Mesenchymal stem cell (in vitro differentiated cells and primary cell): ENCODE measurements at regions not wholly inside any gene's neighbourhood (a gene's known extent, or its start where the extent isn't known, plus 50 kb on each side); places are given as distances from the start of the nearest gene placed in this dataset.

Source experiments
- DNase-seq: peaks from one replicate; pipeline ENCODE4 v3.0.0-alpha.2; 2013
- H2AFZ ChIP-seq: one replicate; pipeline ENCODE4 v1.6.1; 2013; ENCODE audit warnings: low read depth, mild to moderate bottlenecking, control low read depth, inconsistent platforms, low read length, moderate library complexity
- H2AK5ac ChIP-seq: 2 replicates; pipeline ENCODE4 v1.6.1; 2013; ENCODE audit warnings: low read length, moderate library complexity, mild to moderate bottlenecking, inconsistent platforms; ENCODE audit not compliant: severe bottlenecking
- H2BK120ac ChIP-seq: one replicate; pipeline ENCODE4 v1.6.1; 2013; ENCODE audit warnings: low read depth, mild to moderate bottlenecking, inconsistent platforms, low read length, moderate library complexity
- H2BK12ac ChIP-seq, 2 experiments: one replicate each; pipeline ENCODE4 v1.6.1; 2013; ENCODE audit warnings: inconsistent platforms in 2 of 2, low read length in 2 of 2, mild to moderate bottlenecking in 2 of 2, moderate library complexity in 2 of 2, control low read depth in 1 of 2
- H2BK15ac ChIP-seq: one replicate; pipeline ENCODE4 v1.6.1; 2013; ENCODE audit warnings: mild to moderate bottlenecking, low read depth, inconsistent platforms; ENCODE audit not compliant: poor library complexity, severe bottlenecking
- H2BK5ac ChIP-seq: 2 replicates; pipeline ENCODE4 v1.6.1; 2013; ENCODE audit warnings: low read depth, mild to moderate bottlenecking, low read length, control low read depth, inconsistent platforms; ENCODE audit not compliant: poor library complexity, severe bottlenecking
- H3K14ac ChIP-seq, 2 experiments: one replicate each; pipeline ENCODE4 v1.6.1; 2013; ENCODE audit warnings: inconsistent platforms in 2 of 2, low read length in 2 of 2, control low read depth in 1 of 2, mild to moderate bottlenecking in 1 of 2, moderate library complexity in 1 of 2
- H3K18ac ChIP-seq, 2 experiments: one replicate each; pipeline ENCODE4 v1.6.1; 2013; ENCODE audit warnings: inconsistent platforms in 2 of 2, low read length in 2 of 2, control low read depth in 1 of 2, low read depth in 1 of 2, mild to moderate bottlenecking in 1 of 2
- H3K23ac ChIP-seq, 2 experiments: one replicate each; pipeline ENCODE4 v1.6.1; 2013; ENCODE audit warnings: inconsistent platforms in 2 of 2, low read length in 2 of 2, mild to moderate bottlenecking in 2 of 2, moderate library complexity in 2 of 2, control low read depth in 1 of 2
- H3K27ac ChIP-seq: 2 replicates; pipeline ENCODE4 v1.5.1; 2013; ENCODE audit warnings: mild to moderate bottlenecking, moderate library complexity, low read length, control low read depth, inconsistent platforms; ENCODE audit not compliant: poor library complexity, severe bottlenecking
- H3K27me3 ChIP-seq, 2 experiments: 2 replicates each; pipeline versions ENCODE4 v1.6.1 to v1.7.0; 2013; ENCODE audit warnings: low read length in 2 of 2, mild to moderate bottlenecking in 2 of 2, moderate library complexity in 2 of 2, control low read depth in 1 of 2, inconsistent platforms in 1 of 2; ENCODE audit not compliant: control insufficient read depth in 1 of 2, insufficient read depth in 1 of 2
- H3K36me3 ChIP-seq, 2 experiments: 2 replicates each; pipeline versions ENCODE4 v1.6.1 to v1.7.0; 2013; ENCODE audit warnings: low read length in 2 of 2, control low read depth in 1 of 2, inconsistent platforms in 1 of 2, low read depth in 1 of 2, mild to moderate bottlenecking in 1 of 2; ENCODE audit not compliant: insufficient read depth in 2 of 2, control insufficient read depth in 1 of 2
- H3K4ac ChIP-seq, 2 experiments: one replicate each; pipeline ENCODE4 v1.6.1; 2013; ENCODE audit warnings: inconsistent platforms in 2 of 2, low read length in 2 of 2, mild to moderate bottlenecking in 2 of 2, moderate library complexity in 2 of 2, control low read depth in 1 of 2, low read depth in 1 of 2
- H3K4me1 ChIP-seq: 2 replicates; pipeline ENCODE4 v1.6.1; 2013; ENCODE audit warnings: low read depth, low read length, control low read depth; ENCODE audit not compliant: control insufficient read depth, insufficient read depth
- H3K4me2 ChIP-seq: 2 replicates; pipeline ENCODE4 v1.6.1; 2013; ENCODE audit warnings: low read length, mild to moderate bottlenecking, inconsistent platforms; ENCODE audit not compliant: poor library complexity, severe bottlenecking
- H3K4me3 ChIP-seq, 2 experiments: 2 replicates each; pipeline versions ENCODE4 v1.5.1 to v1.7.0; 2013; ENCODE audit warnings: low read length in 2 of 2, mild to moderate bottlenecking in 2 of 2, control low read depth in 1 of 2, low read depth in 1 of 2; ENCODE audit not compliant: insufficient read depth in 1 of 2
- H3K79me1 ChIP-seq: replicated peaks from 2 replicates; pipeline ENCODE4 v1.6.1; 2013; ENCODE audit warnings: mild to moderate bottlenecking, control low read depth, low read length, inconsistent platforms; ENCODE audit not compliant: poor library complexity, severe bottlenecking
- H3K9ac ChIP-seq: 2 replicates; pipeline ENCODE4 v1.7.0; 2013; ENCODE audit warnings: mild to moderate bottlenecking, low read length, moderate library complexity
- H3K9me3 ChIP-seq: 2 replicates; pipeline ENCODE4 v1.7.0; 2013; ENCODE audit warnings: mild to moderate bottlenecking, low read length; ENCODE audit not compliant: control insufficient read depth
- H4K8ac ChIP-seq: one replicate; pipeline ENCODE4 v1.6.1; 2013; ENCODE audit warnings: inconsistent platforms, mild to moderate bottlenecking, low read length, moderate library complexity
- H4K91ac ChIP-seq: one replicate; pipeline ENCODE4 v1.6.1; 2013; ENCODE audit warnings: mild to moderate bottlenecking, low read length, inconsistent platforms
- WGBS: methylation state at CpG from one replicate; pipeline ENCODE4 v1.1.7; 2013; ENCODE audit warnings: mixed read lengths; 5-methylcytosine and 5-hydroxymethylcytosine counted together

GRCh38 chr20:24151621-24152294 lies 163.2 kb upstream of the GGTLC1 start:
- Histone ChIP-seq H2BK5ac (no peak overlapping the region), H3K27me3 (peaks cover 8 to 55% of the 10 kb centered on the region in 2 experiments), H2BK120ac (no peak overlapping the region), H3K36me3 (no peaks in the 10 kb centered on the region), H2BK12ac (no peak overlapping the region), H3K23ac (no peak overlapping the region), H2AFZ (no peak overlapping the region), H3K4ac (no peak overlapping the region), H2AK5ac (no peak overlapping the region), H3K79me1 (no peaks in the 10 kb centered on the region), H3K4me2 (no peak overlapping the region), H3K9ac (no peak overlapping the region), H3K27ac (no peak overlapping the region), H3K4me3 (no peak overlapping the region), H4K8ac (no peak overlapping the region), H4K91ac (no peak overlapping the region), H2BK15ac (no peak overlapping the region), H3K4me1 (no peaks in the 10 kb centered on the region), H3K9me3 (no peaks in the 10 kb centered on the region), H3K18ac (no peak overlapping the region), H3K14ac (no peak overlapping the region)
- no peak for DNase-seq
- 68% methylated on average over 5 of the region's 6 CpGs for WGBS

- Histone ChIP-seq H3K9ac (no peak overlapping the region), H2AK5ac (no peak overlapping the region), H3K79me1 (no peaks in the 10 kb centered on the region), H2BK12ac (no peak overlapping the region), H3K4ac (no peak overlapping the region), H3K4me1 (no peaks in the 10 kb centered on the region), H3K4me2 (no peak overlapping the region), H2BK120ac (no peak overlapping the region), H3K9me3 (no peaks in the 10 kb centered on the region), H3K4me3 (no peak overlapping the region), H2BK5ac (no peak overlapping the region), H4K91ac (no peak overlapping the region), H2AFZ (no peak overlapping the region), H3K27me3 (peaks cover 5 to 47% of the 10 kb centered on the region in 2 experiments), H3K23ac (no peak overlapping the region), H3K36me3 (no peaks in the 10 kb centered on the region), H3K27ac (no peak overlapping the region), H2BK15ac (no peak overlapping the region), H3K14ac (no peak overlapping the region), H4K8ac (no peak overlapping the region), H3K18ac (no peak overlapping the region)
- no peak for DNase-seq
- 75% methylated on average over 7 of the region's 7 CpGs for WGBS
Observed at GRCh38 chr20:24150406-24150805, 161.8 kb upstream of the GGTLC1 start.

GRCh38 chr20:24149881-24150307 lies 161.3 kb upstream of the GGTLC1 start:
- Histone ChIP-seq H4K91ac (no peak overlapping the region), H2AFZ (no peak overlapping the region), H3K9ac (no peak overlapping the region), H3K79me1 (no peaks in the 10 kb centered on the region), H3K36me3 (no peaks in the 10 kb centered on the region), H3K18ac (no peak overlapping the region), H2BK120ac (no peak overlapping the region), H3K4me1 (no peaks in the 10 kb centered on the region), H3K14ac (no peak overlapping the region), H3K27me3 (peaks cover 3 to 43% of the 10 kb centered on the region in 2 experiments), H3K27ac (no peak overlapping the region), H3K9me3 (no peaks in the 10 kb centered on the region), H2BK12ac (no peak overlapping the region), H3K4ac (no peak overlapping the region), H2BK15ac (no peak overlapping the region), H4K8ac (no peak overlapping the region), H3K4me3 (no peak overlapping the region), H3K23ac (no peak overlapping the region), H3K4me2 (no peak overlapping the region), H2AK5ac (no peak overlapping the region), H2BK5ac (no peak overlapping the region)
- no peak for DNase-seq
- WGBS: 48% methylated on average over 10 of the region's 10 CpGs

- Histone ChIP-seq H3K4me2 (no peak overlapping the region), H3K27me3 (peaks cover 0 to 37% of the 10 kb centered on the region in 2 experiments), H4K8ac (no peak overlapping the region), H3K4ac (no peak overlapping the region), H2AFZ (no peak overlapping the region), H2BK15ac (no peak overlapping the region), H2BK5ac (no peak overlapping the region), H3K9ac (no peak overlapping the region), H3K23ac (no peak overlapping the region), H3K4me1 (no peaks in the 10 kb centered on the region), H3K79me1 (no peaks in the 10 kb centered on the region), H3K4me3 (no peak overlapping the region), H4K91ac (no peak overlapping the region), H3K9me3 (no peaks in the 10 kb centered on the region), H3K18ac (no peak overlapping the region), H3K14ac (no peak overlapping the region), H2BK12ac (no peak overlapping the region), H3K36me3 (no peaks in the 10 kb centered on the region), H3K27ac (no peak overlapping the region), H2AK5ac (no peak overlapping the region), H2BK120ac (no peak overlapping the region)
- WGBS: 77% methylated on average over 1 of the region's 1 CpG
- DNase-seq: no peak
Observed at GRCh38 chr20:24149175-24149574, 160.6 kb upstream of the GGTLC1 start.
